OCI-LY1 (cell line): ENCODE measurements at regions not wholly inside any gene's neighbourhood (a gene's known extent, or its start where the extent isn't known, plus 50 kb on each side); places are given as distances from the start of the nearest gene placed in this dataset.

Experiments
- H2AFZ ChIP-seq: fragments of 200-600 bp; sonication (generic), shearing (Covaris generic); 2 replicates; pipeline ENCODE4 v1.6.0; 2014; ENCODE audit warnings: antibody characterized with exemption, mild to moderate bottlenecking, low read length
- H3F3A ChIP-seq: fragments of 200-600 bp; sonication (generic), shearing (Covaris generic); 2 replicates; pipeline ENCODE4 v1.6.0; 2014; ENCODE audit warnings: mild to moderate bottlenecking, antibody characterized with exemption, low read length, moderate library complexity; ENCODE audit not compliant: insufficient read depth
- H3K27ac ChIP-seq: fragments of 200-600 bp; sonication (generic); 2 replicates; pipeline ENCODE4 v1.5.1; 2014; ENCODE audit warnings: low read length, mixed run types, mild to moderate bottlenecking, low read depth; ENCODE audit not compliant: poor library complexity, severe bottlenecking
- H3K27me3 ChIP-seq: fragments of 200-600 bp; sonication (generic); 2 replicates; pipeline ENCODE4 v1.6.0; 2014; ENCODE audit warnings: antibody characterized with exemption, mild to moderate bottlenecking, low read length, moderate library complexity; ENCODE audit not compliant: insufficient read depth
- H3K36me3 ChIP-seq: fragments of 200-600 bp; sonication (generic); 2 replicates; pipeline ENCODE4 v1.6.1; 2014; ENCODE audit warnings: mild to moderate bottlenecking, antibody characterized with exemption, low read length, moderate library complexity, mixed read lengths; ENCODE audit not compliant: insufficient read depth
- H3K4me1 ChIP-seq: fragments of 200-600 bp; sonication (generic); 2 replicates; pipeline ENCODE4 v1.5.1; 2014; ENCODE audit warnings: mild to moderate bottlenecking, low read length, moderate library complexity; ENCODE audit not compliant: insufficient read depth, severe bottlenecking
- H3K4me2 ChIP-seq: fragments of 200-600 bp; sonication (generic), shearing (Covaris generic); 2 replicates; pipeline ENCODE4 v1.6.1; 2014; ENCODE audit warnings: low read length
- H3K4me3 ChIP-seq: fragments of 200-600 bp; sonication (generic); 2 replicates; pipeline ENCODE4 v1.5.1; 2014; ENCODE audit warnings: low read length, low read depth, mild to moderate bottlenecking, mixed read lengths; ENCODE audit not compliant: poor library complexity, severe bottlenecking
- H3K79me2 ChIP-seq: fragments of 200-600 bp; shearing (Covaris generic); 2 replicates; pipeline ENCODE4 v1.6.1; 2016; ENCODE audit warnings: mixed run types, low read length, mixed read lengths; ENCODE audit not compliant: insufficient read depth
- H3K9ac ChIP-seq: fragments of 200-600 bp; sonication (generic), shearing (Covaris generic); 2 replicates; pipeline ENCODE4 v1.6.1; 2014; ENCODE audit warnings: mild to moderate bottlenecking, low read length, mixed read lengths
- H3K9me2 ChIP-seq: fragments of 200-600 bp; sonication (generic), shearing (Covaris generic); 2 replicates; pipeline ENCODE4 v1.6.1; 2014; ENCODE audit warnings: low read depth, mild to moderate bottlenecking, low read length, mixed read lengths
- H3K9me3 ChIP-seq: fragments of 200-600 bp; shearing (Covaris generic); 2 replicates; pipeline ENCODE4 v1.6.1; 2014; ENCODE audit warnings: low read length, mixed read lengths
- H4K20me1 ChIP-seq: fragments of 200-600 bp; sonication (generic), shearing (Covaris generic); 2 replicates; pipeline ENCODE4 v1.6.0; 2016; ENCODE audit warnings: mild to moderate bottlenecking, low read length; ENCODE audit not compliant: insufficient read depth
- EZH2 ChIP-seq: fragments of 200-600 bp; sonication (generic), shearing (Covaris generic); IDR thresholded peaks from 2 replicates; pipeline ENCODE4 v1.8.0; 2017; ENCODE audit warnings: borderline replicate concordance, mixed run types, mild to moderate bottlenecking, antibody characterized with exemption, low read length, moderate library complexity, mixed read lengths
- TF ChIP-seq, protein P1 (sequence below): fragments of 200-600 bp; sonication (generic), shearing (Covaris generic); IDR thresholded peaks from 2 replicates; pipeline ENCODE4 v1.5.1; 2017; ENCODE audit warnings: mild to moderate bottlenecking, antibody characterized with exemption, low read length, moderate library complexity, mixed read lengths

DNA sequence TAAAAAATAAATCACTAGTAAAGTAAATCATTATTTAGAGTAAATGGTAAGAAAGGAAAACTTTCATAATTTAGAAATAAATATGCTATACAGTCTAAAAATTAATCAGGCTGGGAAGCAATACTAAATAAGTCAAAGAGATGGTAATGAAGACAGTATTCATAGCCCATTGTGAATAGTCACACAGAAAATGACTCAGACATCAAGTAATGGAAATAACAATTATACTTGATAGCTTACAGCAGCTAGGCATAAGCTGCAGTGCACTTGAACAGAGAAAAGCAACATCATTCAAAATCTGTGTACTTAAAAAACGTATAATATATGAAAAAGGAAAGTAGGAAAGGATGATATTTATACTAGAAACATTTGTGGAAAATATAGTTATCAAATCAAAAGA, 642.5 kb upstream of the GNPDA2 start:
- TF ChIP-seq, protein P1, sequence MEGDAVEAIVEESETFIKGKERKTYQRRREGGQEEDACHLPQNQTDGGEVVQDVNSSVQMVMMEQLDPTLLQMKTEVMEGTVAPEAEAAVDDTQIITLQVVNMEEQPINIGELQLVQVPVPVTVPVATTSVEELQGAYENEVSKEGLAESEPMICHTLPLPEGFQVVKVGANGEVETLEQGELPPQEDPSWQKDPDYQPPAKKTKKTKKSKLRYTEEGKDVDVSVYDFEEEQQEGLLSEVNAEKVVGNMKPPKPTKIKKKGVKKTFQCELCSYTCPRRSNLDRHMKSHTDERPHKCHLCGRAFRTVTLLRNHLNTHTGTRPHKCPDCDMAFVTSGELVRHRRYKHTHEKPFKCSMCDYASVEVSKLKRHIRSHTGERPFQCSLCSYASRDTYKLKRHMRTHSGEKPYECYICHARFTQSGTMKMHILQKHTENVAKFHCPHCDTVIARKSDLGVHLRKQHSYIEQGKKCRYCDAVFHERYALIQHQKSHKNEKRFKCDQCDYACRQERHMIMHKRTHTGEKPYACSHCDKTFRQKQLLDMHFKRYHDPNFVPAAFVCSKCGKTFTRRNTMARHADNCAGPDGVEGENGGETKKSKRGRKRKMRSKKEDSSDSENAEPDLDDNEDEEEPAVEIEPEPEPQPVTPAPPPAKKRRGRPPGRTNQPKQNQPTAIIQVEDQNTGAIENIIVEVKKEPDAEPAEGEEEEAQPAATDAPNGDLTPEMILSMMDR: no peak
- no peak for TF ChIP-seq EZH2
- H3K4me3 ChIP-seq: no peak overlapping the region
- no peaks in the 10 kb centered on the region for H3K4me1 ChIP-seq
- no peaks in the 10 kb centered on the region for H3K79me2 ChIP-seq
- H3K27me3 ChIP-seq: no peaks in the 10 kb centered on the region
- no peaks in the 10 kb centered on the region for H4K20me1 ChIP-seq
- no peaks in the 10 kb centered on the region for H3K36me3 ChIP-seq
- no peak overlapping the region for H3K27ac ChIP-seq
- no peak overlapping the region for H2AFZ ChIP-seq
- H3K9me3 ChIP-seq: no peaks in the 10 kb centered on the region
- H3K9ac ChIP-seq: no peak overlapping the region
- H3K4me2 ChIP-seq: no peak overlapping the region
- H3F3A ChIP-seq: no peaks in the 10 kb centered on the region
- H3K9me2 ChIP-seq: no peaks in the 10 kb centered on the region

DNA sequence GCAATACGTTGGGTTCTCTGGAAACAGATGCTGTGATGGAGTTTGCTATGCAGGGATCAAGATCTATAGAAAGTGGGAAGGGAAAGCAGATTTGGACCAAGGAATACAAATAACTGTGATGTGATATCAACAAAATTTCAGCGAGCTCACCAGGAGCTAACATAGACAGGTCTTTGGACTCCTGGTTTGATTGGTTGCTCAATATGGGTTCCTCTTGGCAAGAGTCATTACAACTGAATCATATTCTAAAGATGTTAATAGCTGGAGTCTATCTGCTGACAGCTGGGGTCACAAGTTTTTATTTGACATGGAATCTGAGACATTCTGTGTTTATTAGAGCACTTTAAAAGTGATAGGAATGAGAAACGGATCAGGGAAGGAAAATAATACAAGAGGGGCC, 637.6 kb upstream of the GNPDA2 start:
- H3K27ac ChIP-seq: no peak overlapping the region

DNA sequence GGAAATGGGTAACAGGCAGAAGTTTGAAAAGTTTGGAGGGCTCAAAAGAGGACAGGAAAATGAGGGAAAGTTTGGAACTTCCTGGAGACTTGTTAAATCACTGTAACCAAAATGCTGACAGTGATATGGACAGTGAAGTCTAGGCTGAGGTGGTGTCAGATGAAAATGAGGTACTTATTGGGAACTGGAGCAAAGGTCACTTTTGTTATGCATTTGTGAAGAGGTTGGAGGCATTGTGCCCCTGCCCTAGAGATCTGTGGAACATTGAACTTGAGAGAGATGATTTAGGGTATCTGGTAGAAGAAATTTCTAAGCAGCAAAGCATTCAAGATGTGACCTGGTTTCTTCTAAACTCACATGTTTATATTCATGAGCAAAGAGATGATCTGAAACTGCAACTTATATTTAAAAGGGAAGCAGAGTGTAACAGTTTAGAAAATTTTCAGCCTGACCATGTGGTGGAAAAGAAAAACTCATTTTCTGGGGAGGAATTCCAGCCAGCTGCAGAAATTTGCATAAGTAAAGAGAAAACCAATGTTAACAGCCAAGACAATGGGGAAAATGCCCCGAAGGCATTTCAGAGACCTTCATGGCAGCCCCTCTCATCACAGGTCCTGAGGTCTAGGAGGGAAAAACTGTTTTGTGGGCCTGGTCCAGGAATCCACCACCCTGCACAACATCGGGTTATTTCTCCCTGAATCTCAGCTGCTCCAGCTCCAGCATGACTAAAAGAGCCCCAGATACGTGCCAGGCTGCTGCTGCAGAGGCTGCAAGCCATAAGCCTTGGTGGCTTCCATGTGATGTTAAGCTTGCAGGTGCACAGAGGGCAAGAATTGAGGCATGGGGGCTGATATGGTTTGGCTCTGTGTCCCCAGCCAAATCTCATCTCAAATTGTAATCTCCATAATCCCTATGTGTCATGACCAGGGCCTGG, 632.5 kb upstream of the GNPDA2 start:
- Histone ChIP-seq H3F3A (no peaks in the 10 kb centered on the region), H3K9me2 (no peaks in the 10 kb centered on the region), H3K79me2 (no peaks in the 10 kb centered on the region), H3K9me3 (no peaks in the 10 kb centered on the region), H3K27me3 (no peaks in the 10 kb centered on the region), H4K20me1 (no peaks in the 10 kb centered on the region), H3K27ac (no peak overlapping the region), H3K36me3 (no peaks in the 10 kb centered on the region), H3K4me1 (no peaks in the 10 kb centered on the region), H3K4me2 (no peak overlapping the region), H3K9ac (no peak overlapping the region), H3K4me3 (no peak overlapping the region), H2AFZ (no peak overlapping the region)
- TF ChIP-seq, protein P1: no peak
- TF ChIP-seq EZH2: no peak

More for the DNA sequence above, 637.6 kb upstream of the GNPDA2 start:
- Histone ChIP-seq H3K4me2 (no peak overlapping the region), H3K27me3 (no peaks in the 10 kb centered on the region), H3K9me2 (no peaks in the 10 kb centered on the region), H2AFZ (no peak overlapping the region), H3K36me3 (no peaks in the 10 kb centered on the region), H3F3A (no peaks in the 10 kb centered on the region), H3K79me2 (no peaks in the 10 kb centered on the region), H3K9me3 (no peaks in the 10 kb centered on the region), H3K4me3 (no peak overlapping the region), H3K9ac (no peak overlapping the region), H4K20me1 (no peaks in the 10 kb centered on the region), H3K4me1 (no peaks in the 10 kb centered on the region)
- TF ChIP-seq, protein P1: no peak
- TF ChIP-seq EZH2: no peak
